ENCODE measurements at regions not wholly inside any gene's neighbourhood (a gene's known extent, or its start where the extent isn't known, plus 50 kb on each side); places are given as distances from the start of the nearest gene placed in this dataset.

DNA sequence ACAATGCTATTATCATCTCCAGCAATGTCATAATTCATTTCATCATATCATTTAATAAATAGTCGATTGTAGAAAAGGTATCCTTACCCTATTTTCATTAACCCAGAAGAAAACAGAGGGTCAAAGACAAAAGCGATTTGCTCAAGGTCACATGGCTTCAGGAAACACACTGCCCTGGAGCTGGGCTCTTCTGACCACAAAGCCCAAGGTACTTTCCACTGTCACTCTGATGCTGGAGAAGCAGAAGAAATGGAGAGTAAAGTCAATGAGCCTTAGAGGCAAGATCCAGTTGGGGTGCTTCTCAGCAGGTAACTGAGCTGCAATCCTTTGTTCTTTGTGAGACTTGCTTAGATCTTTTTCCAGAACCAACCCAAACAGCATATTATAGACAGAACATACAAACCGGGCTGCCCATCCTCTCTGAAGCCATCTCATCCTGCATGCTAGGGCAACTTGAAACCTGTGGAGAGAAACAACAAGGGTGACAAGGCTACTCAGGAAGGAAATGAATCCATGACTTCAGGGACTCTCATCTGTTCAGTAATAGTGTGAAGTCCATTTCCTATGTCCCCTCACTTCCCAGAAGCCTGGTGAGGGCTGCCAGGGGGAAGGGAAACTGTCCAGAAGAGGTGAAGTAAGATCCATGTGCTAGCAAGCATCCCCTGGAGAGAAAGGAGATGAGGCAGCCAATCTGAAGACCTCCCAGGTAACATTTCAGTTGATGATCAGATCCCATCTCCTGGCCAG, 148.6 kb upstream of the SVIL start:
- Histone ChIP-seq H3K9me3 (ENCODE audit: control insufficient read depth, insufficient read depth, low read depth, low read length) (no peaks in the 10 kb centered on the region), H3K27me3 (ENCODE audit: control insufficient read depth, insufficient read depth, low read length) (no peaks in the 10 kb centered on the region), H3K27ac (ENCODE audit: insufficient read depth, low read length) (peak overlapping the region; percentile 74), H4K20me1 (ENCODE audit: control insufficient read depth, extremely low read depth, insufficient read depth, low read length) (no peaks in the 10 kb centered on the region), H2AFZ (ENCODE audit: low read length) (no peak overlapping the region), H3K36me3 (ENCODE audit: control insufficient read depth, insufficient read depth, low read length) (no peaks in the 10 kb centered on the region), H3K4me3 (replicated peaks in 1 of 4; ENCODE audit: control extremely low read depth in 1 of 4, insufficient read depth in 1 of 4, low read depth in 3 of 4, low read length in 4 of 4) (no peak overlapping the region), H3K4me1 (ENCODE audit: control insufficient read depth, extremely low read depth, insufficient read depth, low read length) (peaks cover 9% of the 10 kb centered on the region), H3K79me2 (ENCODE audit: control insufficient read depth, insufficient read depth, low read length) (no peaks in the 10 kb centered on the region), H3K4me2 (ENCODE audit: extremely low read depth, insufficient read depth, low read length) (no peak overlapping the region), H3K9ac (ENCODE audit: insufficient read depth, low read length) (no peak overlapping the region)
- peak in 1 of 2 donors; percentile 19 for DNase-seq (ENCODE audit: low read depth in 2 of 2)
- TF ChIP-seq, protein P1, sequence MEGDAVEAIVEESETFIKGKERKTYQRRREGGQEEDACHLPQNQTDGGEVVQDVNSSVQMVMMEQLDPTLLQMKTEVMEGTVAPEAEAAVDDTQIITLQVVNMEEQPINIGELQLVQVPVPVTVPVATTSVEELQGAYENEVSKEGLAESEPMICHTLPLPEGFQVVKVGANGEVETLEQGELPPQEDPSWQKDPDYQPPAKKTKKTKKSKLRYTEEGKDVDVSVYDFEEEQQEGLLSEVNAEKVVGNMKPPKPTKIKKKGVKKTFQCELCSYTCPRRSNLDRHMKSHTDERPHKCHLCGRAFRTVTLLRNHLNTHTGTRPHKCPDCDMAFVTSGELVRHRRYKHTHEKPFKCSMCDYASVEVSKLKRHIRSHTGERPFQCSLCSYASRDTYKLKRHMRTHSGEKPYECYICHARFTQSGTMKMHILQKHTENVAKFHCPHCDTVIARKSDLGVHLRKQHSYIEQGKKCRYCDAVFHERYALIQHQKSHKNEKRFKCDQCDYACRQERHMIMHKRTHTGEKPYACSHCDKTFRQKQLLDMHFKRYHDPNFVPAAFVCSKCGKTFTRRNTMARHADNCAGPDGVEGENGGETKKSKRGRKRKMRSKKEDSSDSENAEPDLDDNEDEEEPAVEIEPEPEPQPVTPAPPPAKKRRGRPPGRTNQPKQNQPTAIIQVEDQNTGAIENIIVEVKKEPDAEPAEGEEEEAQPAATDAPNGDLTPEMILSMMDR (conservative IDR thresholded peaks at IDR 0.05 in 1 of 2, IDR thresholded peaks at IDR 0.05 in 1 of 2; ENCODE audit: low read depth in 1 of 2, low read length in 2 of 2) = no peak
- TF ChIP-seq EZH2 (IDR thresholded peaks at IDR 0.05; ENCODE audit: low read length, missing control alignments) = no peak

GRCh38 chr10:29780639-29781038, 145.9 kb upstream of the SVIL start:
- no peaks in the 10 kb centered on the region for H3K79me2 ChIP-seq (ENCODE audit: control insufficient read depth, insufficient read depth, low read length)
- no peak overlapping the region for H3K4me3 ChIP-seq (replicated peaks in 1 of 4; ENCODE audit: control extremely low read depth in 1 of 4, insufficient read depth in 1 of 4, low read depth in 3 of 4, low read length in 4 of 4)
- H3K4me2 ChIP-seq (ENCODE audit: extremely low read depth, insufficient read depth, low read length) = no peak overlapping the region
- no peak for TF ChIP-seq EZH2 (IDR thresholded peaks at IDR 0.05; ENCODE audit: low read length, missing control alignments)
- H4K20me1 ChIP-seq (ENCODE audit: control insufficient read depth, extremely low read depth, insufficient read depth, low read length) = no peaks in the 10 kb centered on the region
- no peaks in the 10 kb centered on the region for H3K27me3 ChIP-seq (ENCODE audit: control insufficient read depth, insufficient read depth, low read length)
- no peak overlapping the region for H3K9ac ChIP-seq (ENCODE audit: insufficient read depth, low read length)
- no peak overlapping the region for H2AFZ ChIP-seq (ENCODE audit: low read length)
- no peak for DNase-seq (ENCODE audit: low read depth in 2 of 2)
- H3K4me1 ChIP-seq (ENCODE audit: control insufficient read depth, extremely low read depth, insufficient read depth, low read length) = peaks cover 9% of the 10 kb centered on the region
- H3K27ac ChIP-seq (ENCODE audit: insufficient read depth, low read length) = no peak overlapping the region
- no peaks in the 10 kb centered on the region for H3K36me3 ChIP-seq (ENCODE audit: control insufficient read depth, insufficient read depth, low read length)
- no peaks in the 10 kb centered on the region for H3K9me3 ChIP-seq (ENCODE audit: control insufficient read depth, insufficient read depth, low read depth, low read length)

- peaks cover 9% of the 10 kb centered on the region for H3K4me1 ChIP-seq (ENCODE audit: control insufficient read depth, extremely low read depth, insufficient read depth, low read length)
- no peak overlapping the region for H2AFZ ChIP-seq (ENCODE audit: low read length)
- H3K36me3 ChIP-seq (ENCODE audit: control insufficient read depth, insufficient read depth, low read length) = no peaks in the 10 kb centered on the region
- DNase-seq (ENCODE audit: low read depth in 2 of 2) = peak in 1 of 2 donors; percentile 24
- H3K4me2 ChIP-seq (ENCODE audit: extremely low read depth, insufficient read depth, low read length) = no peak overlapping the region
- H3K27ac ChIP-seq (ENCODE audit: insufficient read depth, low read length) = no peak overlapping the region
- H4K20me1 ChIP-seq (ENCODE audit: control insufficient read depth, extremely low read depth, insufficient read depth, low read length) = no peaks in the 10 kb centered on the region
- no peak overlapping the region for H3K9ac ChIP-seq (ENCODE audit: insufficient read depth, low read length)
- no peaks in the 10 kb centered on the region for H3K27me3 ChIP-seq (ENCODE audit: control insufficient read depth, insufficient read depth, low read length)
- H3K4me3 ChIP-seq (replicated peaks in 1 of 4; ENCODE audit: control extremely low read depth in 1 of 4, insufficient read depth in 1 of 4, low read depth in 3 of 4, low read length in 4 of 4) = no peak overlapping the region
- H3K9me3 ChIP-seq (ENCODE audit: control insufficient read depth, insufficient read depth, low read depth, low read length) = no peaks in the 10 kb centered on the region
- no peaks in the 10 kb centered on the region for H3K79me2 ChIP-seq (ENCODE audit: control insufficient read depth, insufficient read depth, low read length)
- TF ChIP-seq EZH2 (IDR thresholded peaks at IDR 0.05; ENCODE audit: low read length, missing control alignments) = no peak
- TF ChIP-seq, protein P1 (conservative IDR thresholded peaks at IDR 0.05 in 1 of 2, IDR thresholded peaks at IDR 0.05 in 1 of 2; ENCODE audit: low read depth in 1 of 2, low read length in 2 of 2) = no peak
These were observed 145.3 kb upstream of the SVIL start for GRCh38 chr10:29780096-29780495.

All from fibroblast of lung (primary cell).